HEK293T (cell line): ENCODE measurements at regions not wholly inside any gene's neighbourhood (a gene's known extent, or its start where the extent isn't known, plus 50 kb on each side); places are given as distances from the start of the nearest gene placed in this dataset.

Source experiments
- BHLHE40 ChIP-seq: fragments of 450-650 bp; IDR thresholded peaks from 2 replicates; pipeline ENCODE4 v1.6.1; 2016; ENCODE audit warnings: mild to moderate bottlenecking, moderate library complexity, borderline replicate concordance
- ELF4 ChIP-seq: fragments of 450-650 bp; IDR thresholded peaks from 2 replicates; pipeline ENCODE4 v1.6.1; 2017; ENCODE audit warnings: antibody characterized with exemption
- FOXA1 ChIP-seq: fragments of 450-650 bp; IDR thresholded peaks from 2 replicates; pipeline ENCODE4 v1.6.1; 2016; ENCODE audit warnings: mild to moderate bottlenecking
- FOXM1 ChIP-seq: fragments of 450-650 bp; IDR thresholded peaks from 2 replicates; pipeline ENCODE4 v1.6.1; 2017; ENCODE audit warnings: mild to moderate bottlenecking, borderline replicate concordance
- HDGF ChIP-seq: fragments of 450-650 bp; IDR thresholded peaks from 2 replicates; pipeline ENCODE4 v1.6.1; 2017; ENCODE audit warnings: antibody characterized with exemption, borderline replicate concordance
- NFRKB ChIP-seq: fragments of 450-650 bp; IDR thresholded peaks from 2 replicates; pipeline ENCODE4 v1.6.1; 2016; ENCODE audit warnings: mild to moderate bottlenecking, moderate library complexity
- SP1 ChIP-seq: fragments of 450-650 bp; IDR thresholded peaks from 2 replicates; pipeline ENCODE4 v1.6.1; 2017
- TF ChIP-seq, protein P1 (sequence below): fragments of 450-650 bp; IDR thresholded peaks from 2 replicates; pipeline ENCODE4 v1.6.1; 2016

DNA sequence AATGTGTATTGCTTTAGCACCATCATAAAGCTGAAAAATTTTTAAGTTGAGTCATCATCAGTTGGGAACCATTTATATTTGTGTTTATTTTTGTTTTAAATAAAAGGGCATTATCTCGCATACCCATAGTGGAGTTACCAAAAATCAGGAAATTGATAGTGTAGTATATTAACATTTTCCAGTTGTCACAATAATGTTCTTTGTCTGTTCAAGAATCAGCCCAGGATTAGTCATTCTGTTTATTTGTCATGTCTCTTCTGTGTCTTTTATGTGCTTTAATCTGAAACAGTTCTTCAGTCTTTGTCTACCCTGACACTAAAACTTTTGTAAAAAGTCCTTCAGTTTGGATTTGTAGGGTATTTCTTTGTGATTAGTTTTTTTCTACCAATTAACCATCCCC, 827.8 kb upstream of the ZWINT start:
- TF ChIP-seq ELF4 (no peak), FOXA1 (no peak), NFRKB (no peak), HDGF (no peak), FOXM1 (no peak), BHLHE40 (no peak), SP1 (no peak)
- TF ChIP-seq, protein P1, sequence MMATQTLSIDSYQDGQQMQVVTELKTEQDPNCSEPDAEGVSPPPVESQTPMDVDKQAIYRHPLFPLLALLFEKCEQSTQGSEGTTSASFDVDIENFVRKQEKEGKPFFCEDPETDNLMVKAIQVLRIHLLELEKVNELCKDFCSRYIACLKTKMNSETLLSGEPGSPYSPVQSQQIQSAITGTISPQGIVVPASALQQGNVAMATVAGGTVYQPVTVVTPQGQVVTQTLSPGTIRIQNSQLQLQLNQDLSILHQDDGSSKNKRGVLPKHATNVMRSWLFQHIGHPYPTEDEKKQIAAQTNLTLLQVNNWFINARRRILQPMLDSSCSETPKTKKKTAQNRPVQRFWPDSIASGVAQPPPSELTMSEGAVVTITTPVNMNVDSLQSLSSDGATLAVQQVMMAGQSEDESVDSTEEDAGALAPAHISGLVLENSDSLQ, result no peak
